ENCODE measurements at regions not wholly inside any gene's neighbourhood (a gene's known extent, or its start where the extent isn't known, plus 50 kb on each side); places are given as distances from the start of the nearest gene placed in this dataset.

DNA sequence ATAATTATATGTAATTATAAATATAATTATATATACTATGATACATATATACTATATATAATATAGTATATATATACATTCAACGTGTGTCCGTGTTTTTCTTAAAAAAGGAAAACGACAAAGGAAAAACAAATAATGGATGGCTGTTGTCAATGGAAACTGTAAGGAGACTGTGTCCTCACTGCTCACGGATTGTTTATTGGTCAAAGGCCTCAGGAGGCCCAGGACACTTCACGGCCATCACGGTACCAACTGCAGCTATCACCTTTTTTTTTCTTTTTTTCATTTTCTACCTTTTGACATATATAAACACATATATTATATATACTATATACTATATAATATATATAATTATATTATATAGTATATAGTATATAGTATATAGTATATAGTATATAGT, 113.4 kb downstream of the SPTSSA start:
- no peak for DNase-seq

DNA sequence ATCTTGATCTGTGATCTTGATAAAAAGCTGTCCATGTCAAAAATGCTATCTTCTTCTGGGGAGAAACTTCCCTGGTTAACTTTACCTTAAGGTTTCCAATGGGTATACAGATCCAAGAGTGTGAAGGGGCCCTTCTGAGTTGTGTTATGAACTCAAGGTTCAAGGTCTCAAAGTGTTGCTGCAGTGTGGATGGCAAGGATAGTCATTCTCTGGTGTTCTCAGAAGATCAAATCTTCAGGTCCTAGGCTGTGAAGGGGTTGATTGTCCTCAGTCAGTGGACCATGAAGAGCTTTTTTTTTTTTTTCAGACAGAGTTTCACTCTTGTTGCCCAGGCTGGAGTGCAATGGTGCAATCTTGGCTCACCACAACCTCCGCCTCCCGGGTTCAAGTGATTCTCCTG, 114.4 kb downstream of the SPTSSA start:
- no peak for DNase-seq

DNA sequence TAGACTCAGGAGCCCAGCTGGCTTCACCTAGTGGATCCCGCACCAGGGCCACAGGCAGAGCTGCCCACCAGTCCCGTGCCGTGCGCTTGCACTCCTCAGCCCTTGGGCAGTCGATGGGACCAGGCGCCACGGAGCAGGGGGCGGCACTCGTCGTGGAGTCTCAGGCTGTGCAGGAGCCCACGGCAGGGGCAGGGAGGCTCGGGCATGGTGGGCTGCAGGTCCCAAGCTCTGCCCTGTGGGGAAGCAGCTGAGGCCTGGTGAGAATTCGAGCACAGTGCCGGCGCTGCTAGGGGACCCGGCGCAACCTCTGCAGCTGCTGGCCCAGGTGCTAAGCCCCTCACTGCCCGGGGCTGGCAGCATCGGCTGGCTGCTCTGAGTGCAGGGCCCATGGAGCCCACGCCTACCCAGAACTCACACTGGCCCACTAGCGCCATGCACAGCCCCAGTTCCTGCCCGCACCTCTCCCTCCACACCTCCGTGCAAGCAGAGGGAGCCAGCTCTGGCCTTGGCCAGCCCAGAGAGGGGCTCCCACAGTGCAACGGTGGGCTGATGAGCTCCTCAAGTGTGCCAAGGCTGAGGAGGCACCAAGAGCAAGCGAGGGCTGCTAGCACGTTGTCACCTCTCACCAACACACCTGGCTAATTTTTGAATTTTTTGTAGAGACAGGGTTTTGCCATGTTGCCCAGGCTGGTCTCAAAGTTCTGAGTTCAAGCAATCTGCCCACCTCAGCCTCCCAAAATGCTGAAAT, 116.1 kb downstream of the SPTSSA start:
- no peak for DNase-seq

DNA sequence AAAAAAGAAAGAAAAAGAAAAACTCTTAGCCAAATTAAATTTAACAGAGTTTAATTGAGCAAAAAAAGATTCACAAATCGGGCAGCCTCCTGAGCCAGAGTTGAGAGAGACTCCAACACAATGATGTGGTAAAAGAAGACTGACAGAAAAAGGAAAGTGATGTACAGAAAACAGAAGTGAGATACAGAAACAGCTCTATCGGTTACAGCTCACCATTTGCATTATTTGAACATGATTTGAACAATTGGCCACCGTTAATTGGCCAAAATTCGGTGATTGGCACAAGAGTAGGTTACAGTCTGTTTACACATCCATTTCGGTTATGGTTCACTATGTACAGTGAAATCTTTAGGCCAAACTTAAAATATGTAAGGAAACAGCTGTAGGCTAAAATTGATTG, 117.7 kb downstream of the SPTSSA start:
- no peak for DNase-seq

DNA sequence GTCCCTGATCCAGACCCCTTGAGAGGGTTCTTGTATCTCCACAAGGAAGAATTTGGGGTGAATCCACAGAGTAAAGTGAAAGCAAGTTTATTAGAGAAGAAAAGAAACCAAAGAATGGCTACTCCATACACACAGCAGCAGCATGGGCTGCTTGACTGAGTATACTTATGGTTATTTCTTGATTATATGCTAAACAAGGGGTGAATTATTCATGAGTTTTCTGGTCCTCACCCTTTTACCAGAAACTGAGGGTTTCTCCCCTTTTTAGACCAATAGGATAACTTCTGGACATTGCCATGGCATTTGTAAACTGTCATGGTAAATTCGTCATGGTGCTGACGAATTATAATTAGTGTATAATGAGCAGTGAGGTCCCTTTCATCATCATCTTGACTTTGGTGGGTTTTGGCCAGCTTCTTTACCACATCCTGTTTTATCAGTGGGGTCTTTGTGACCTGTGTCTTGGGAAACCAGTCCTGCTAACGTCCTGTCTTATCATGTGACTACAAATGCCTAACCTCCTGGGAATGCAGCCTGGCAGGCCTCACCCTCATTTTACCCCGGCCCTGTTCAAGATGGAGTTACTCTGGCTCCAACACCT, 121.9 kb downstream of the SPTSSA start:
- DNase-seq = no peak

DNA sequence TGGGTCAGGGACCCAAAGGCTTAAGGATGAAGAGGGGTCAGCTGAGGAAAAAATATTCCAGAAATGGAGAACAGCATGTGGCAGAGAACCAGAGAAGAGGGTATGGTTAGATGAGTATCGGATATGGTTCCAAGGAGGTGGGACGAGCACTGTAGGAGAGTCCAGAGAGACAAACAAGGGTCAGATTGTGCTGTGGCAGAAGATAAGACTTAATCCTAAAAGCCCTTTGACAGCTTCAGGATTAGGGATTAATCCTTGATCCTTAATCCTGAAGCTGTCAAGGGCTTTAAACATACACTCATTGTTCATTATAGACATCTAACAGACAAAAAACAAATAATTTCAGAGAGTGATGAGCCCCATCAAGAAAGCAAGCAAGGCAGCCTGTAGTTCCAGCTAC, 124.0 kb downstream of the SPTSSA start:
- DNase-seq = no peak

DNA sequence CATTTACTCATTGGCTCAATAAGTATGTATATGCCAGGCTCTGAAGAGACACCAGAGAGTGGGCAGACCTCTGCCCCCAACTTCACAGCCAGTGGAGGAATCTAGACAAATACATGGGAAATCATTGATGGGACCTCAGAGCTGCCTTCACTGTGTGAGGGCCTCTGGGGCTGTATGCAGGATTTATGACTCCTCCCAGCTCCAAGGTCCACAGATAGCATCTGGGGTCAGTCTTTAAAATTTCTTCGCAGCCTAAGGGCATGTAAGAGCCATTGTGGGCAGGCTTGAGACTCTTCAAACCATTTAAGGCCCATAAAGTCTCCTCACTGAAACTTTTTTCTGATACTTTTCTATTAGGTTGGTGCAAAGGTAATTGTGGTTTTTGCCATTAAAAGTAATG, 125.5 kb downstream of the SPTSSA start:
- no peak for DNase-seq

DNA sequence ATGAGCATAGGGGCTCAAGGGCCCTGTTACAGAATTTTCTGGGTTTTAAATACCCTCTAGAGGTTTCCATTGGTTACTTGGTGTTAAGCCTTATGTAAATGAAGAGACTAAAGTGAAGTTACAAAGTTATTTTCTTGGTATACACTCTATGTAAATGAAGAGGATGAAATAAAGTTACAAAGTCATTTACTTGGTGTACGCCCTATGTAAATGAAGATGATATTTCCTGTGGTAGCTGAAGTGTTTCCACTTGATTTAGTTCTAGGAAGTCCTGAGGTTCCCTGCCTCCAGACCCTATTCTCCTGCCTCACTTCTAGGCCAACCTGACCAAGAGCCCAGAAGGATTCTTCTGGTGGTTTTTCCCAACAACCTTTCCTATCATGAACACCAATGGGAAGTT, 126.1 kb downstream of the SPTSSA start:
- no peak for DNase-seq

DNA sequence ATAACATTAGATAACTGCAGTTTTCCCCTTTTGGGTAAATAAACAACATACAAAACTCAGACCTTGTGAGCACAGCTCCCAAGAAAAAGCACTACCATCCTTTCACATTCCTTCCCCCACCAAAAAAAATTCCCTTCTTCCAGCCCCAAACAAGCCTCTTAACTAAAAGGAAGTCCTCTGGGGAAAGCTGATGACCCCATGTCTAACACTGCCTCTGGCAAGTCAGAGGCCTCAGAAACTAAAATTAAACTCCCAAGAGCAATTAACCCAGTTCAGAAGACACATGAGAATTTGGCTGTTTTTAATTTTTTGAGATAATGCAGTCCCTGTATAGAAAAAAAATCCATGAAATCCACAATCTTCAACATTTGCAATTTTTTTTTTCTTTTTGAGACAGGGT, 127.7 kb downstream of the SPTSSA start:
- DNase-seq = no peak

DNA sequence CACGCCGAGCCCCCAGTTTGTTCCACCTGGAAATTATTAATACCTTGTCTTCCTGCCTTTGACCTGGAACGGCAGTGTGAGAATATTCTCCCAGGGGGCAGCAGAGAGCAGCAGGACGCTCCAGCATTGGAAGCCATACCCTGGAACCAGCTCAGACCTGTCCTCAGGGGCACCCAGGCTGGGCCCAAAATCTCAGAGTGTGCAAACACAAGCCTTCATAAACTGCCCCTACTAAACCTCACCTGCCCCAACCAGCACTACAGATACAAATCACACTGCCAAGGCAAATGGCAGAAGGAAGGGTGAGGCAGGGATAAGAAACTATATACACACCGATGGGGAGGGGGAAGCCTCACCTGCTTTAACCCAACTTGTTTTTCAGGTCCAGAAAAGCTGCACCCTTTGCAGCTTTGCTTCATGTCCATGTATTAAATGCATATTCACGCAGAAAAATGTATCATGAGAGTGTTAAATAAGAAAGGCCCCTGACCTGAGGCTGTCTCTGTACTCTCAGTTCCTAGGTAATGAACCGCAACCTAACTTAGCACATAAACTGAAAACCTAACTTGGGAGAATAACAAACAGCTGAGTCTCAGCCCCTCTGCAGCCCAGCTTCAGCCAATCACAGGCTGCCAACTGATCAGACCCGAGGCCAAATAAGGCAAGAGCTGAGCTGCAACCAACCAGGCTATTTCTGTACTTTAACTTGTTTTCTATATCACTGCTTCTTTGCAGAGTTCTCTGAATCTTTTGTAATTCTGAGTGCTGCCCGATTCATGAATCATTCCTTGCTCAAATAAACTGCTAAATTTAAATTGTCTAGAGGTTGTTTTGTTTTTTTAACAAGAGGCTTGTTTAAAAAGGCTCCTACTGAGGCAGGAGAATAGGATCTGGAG, 130.1 kb downstream of the SPTSSA start:
- peak; percentile 73 for DNase-seq

DNA sequence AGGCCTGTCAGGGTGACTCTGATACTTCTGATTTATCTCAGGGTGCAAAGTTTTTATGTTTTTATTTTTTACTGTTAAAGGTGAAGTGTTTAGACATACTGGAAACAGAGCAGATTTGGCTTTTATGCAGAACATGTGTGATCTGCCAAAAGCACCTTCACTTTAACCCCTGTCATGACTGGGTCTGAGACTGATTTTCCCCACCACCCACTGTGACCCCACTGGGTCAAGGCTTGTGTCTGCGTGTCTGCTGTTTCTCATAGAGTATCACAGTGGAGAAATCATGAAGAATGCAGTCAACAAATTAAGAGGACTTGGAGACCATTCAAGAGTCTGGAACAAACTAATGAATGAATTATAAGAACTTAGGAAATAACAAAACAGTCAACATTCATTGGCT, 131.2 kb downstream of the SPTSSA start:
- no peak for DNase-seq

DNA sequence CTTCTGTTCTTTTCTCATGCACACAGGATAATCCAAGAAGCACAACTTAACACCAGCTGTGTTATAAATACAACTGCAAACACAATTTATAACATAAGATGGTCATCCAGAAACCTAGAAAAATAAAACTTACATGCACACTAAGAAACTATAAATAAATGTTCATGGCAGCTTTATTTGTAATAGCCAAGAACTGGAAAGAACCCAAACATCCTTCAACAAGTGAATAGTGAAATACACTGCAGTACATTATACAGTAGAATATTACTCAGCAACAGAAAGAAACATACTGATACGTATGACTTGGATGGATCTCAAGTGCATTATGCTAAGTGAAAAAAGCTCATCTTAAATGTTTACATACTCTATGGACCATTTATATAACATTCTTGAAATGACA, 132.7 kb downstream of the SPTSSA start:
- DNase-seq = no peak

DNA sequence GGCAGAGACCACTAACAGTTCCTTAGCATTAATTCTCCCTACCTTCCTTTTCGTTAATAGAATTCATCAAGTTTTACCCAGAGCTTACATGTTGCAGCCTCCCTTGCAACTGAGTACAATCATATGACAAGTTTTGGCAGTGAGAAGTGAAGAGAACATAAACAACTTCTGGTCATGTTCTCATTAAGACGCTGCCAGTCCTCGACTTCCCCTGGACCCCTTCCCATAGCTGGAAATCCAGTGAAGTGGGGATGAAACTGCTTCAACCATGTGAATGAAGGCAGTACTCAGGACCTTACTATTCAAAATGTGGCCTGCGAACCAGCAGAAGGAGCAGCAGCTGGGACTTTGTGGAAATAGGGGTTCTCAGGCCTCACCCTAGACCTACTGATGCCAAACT, 133.9 kb downstream of the SPTSSA start:
- no peak for DNase-seq

DNA sequence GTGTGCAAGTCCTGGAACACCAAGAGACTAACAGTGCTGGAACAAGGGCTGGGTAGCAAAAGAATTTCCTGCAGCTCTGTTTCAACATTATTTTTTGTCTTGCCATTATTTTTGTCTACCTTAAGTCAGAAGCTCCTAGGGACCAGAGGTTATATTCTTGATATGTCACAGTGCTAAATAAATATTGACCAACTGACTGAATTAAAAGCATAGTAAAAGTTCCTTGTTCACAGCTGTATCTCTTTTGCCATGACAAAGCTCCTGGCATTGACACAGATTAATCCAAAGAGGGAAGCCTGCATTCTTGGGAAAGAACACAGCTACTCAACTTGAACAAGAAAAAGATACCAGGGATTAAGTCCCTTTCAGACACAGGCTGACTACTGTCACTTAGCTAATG, 136.5 kb downstream of the SPTSSA start:
- no peak for DNase-seq

DNA sequence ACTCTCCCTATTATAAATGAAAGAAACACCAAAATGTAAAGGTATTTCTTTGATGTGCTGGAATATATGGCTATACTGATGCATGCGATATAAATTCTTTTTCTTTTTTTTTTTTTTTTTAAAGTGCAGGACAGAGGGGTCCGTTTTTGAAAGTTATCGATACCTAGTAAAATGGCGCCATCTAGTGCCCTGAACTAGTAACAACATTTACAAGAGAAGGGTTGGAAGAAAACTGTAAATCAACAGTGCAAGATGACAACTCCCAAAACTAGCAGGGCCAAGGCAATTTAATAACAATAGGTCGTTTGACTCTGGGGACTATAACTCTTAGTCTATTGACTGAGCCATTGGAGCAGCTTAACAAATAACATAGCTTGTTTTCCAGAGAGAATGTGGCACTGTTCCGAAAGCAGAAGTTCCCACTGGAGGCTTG, 137.7 kb downstream of the SPTSSA start:
- peak; percentile 62 for DNase-seq

DNA sequence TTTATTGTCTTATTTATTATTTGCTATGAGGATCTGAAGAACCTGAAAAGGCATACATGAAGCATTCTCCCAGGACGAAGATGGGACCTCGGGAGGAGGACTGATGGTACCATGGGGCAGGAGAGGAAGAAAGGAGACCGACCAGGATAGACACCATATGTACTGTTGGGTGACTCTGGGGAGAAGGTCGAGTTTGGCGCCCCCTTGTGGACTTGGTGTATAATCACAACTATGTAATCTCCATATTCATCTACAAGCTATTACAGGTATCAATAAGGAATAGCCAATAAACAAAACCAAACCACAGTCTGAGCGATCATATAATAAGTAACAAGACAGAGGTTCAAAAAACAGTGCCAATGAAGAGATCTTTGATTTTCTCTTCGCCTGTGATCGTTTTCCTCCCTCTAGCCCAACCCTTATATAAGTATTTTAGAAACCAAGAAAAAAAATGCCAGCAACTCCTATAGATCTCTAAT, 139.1 kb downstream of the SPTSSA start:
- peak; percentile 84 for DNase-seq

DNA sequence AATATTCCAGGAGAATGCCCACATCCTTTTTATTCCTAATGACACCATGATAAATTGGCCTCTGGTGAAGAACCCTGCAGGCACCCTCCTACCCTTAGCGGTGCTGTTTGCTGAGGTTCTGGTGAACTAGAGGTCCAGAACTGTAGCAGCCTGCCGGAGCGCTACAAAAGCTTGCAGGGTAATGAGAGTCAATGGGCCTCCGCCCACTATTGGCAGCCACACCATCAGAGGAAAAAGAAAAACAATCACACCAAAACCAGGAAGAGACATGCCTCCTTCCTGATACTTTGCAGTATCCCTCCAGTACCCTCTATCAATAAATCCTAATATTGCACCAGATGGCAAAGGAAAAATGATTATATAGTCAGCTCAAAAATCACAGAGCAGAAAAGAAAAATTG, 142.9 kb downstream of the SPTSSA start:
- DNase-seq = no peak

DNA sequence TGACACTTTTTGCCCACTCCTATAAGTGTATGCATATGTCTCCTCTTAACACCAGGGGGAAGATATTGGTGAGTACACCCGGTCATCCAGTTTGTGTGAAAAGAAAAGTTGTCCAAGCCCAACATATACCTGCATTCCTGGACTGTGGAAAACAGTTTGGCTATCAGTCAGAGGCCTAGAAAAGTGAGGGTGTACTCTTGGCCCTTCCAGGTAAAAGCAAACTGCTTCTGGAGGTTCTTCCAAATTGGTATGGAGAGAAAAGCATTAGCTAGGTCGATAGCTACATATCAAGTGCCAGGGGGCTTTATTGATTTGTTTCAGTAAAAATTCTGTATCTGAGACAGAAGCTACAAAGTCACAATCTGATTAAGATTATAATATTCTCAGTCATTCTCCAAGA, 144.0 kb downstream of the SPTSSA start:
- DNase-seq = no peak

DNA sequence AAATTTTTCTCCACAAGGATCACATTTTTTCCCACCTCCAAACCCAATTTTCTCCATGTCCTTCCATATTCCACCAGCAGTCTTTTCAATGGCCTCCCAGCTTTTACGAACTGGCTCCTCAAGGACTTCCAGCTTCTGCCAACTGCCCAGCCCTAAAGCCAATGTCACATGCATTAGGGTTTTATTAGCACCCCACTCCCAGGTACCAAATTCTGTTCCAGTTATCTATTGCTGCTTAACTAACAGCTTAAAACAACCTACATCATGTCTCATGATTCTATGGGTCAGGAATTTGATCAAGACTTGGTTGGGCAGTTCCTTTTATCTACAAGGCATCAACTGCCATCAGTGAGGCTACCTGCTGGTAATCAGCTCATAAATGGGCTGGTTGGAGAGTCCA, 151.3 kb downstream of the SPTSSA start:
- DNase-seq = no peak

DNA sequence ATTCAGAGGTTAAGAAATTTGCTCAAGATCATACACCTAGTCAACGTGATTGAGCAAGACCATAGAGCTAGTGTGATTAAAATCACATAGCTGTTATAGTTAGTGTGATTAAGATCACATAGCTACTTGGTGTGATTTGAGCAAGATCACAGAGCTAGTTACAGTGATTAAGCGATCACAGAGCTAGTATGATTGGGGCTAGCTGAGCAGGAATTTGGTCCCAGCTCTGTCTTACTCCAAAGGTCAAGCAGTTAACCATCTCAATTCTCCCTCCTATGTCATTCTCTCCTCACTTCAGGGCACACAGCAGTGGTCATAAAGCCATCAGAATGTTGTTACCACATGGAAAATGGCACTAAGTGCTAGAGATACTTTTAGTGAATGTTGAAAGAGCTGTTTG, 158.2 kb downstream of the SPTSSA start:
- DNase-seq = no peak

DNA sequence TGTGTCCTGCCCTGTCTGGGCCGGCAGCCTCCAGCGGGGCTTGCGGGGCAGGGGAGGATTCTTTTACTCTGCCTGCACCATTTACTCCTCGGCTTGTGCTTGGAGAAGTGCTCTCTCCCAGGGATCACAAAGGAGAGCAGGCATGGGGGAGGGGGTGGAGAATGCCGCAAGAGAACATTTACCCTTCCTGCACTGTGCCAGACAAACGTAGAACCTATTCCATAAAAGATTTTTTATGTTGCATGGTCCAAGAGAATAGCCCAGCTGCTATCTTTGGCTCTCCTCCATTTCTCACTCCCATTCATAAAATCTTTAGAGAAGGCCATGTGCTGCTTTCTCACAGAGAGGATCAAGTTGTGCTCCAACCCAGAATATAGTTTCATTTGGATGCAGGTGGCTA, 159.4 kb downstream of the SPTSSA start:
- no peak for DNase-seq

DNA sequence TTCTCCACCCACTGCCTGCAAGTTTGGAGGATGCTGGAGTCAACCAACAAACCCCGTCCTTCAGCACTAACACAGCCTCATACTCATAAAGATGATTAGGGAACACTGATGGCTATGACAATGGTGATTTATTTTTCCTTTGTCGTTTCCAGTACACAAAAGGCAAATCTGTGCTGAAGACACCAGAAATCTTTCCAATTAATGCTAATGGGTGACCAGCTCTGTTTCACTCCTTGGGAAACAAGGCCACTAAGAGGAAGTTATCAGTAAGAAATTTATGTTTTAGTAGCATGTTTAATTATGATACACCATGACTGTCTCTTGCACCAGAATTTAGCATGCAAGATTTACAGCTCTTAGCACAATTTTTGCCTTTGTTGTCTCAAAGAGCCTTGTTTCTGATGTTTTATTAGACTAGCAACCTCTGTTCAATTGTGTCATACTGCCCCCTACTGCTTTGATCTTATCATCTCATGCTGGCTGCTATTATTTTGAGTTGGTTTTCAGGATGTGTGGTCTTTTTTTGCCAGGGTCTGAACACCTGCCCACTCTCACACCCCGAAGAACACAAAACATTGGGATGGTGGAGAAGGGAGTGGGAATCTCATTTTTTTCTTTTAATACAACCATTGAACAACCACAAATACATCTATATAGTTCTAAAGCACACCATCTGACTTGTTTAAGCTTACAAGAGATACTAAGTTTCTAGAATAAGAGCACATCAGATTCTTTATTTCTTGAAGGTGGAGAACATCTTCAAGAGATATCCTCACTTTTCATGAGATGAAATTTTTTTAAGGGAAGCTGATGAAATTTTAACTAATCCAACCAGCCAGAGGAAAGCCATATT, 160.9 kb downstream of the SPTSSA start:
- peak; percentile 74 for DNase-seq

DNA sequence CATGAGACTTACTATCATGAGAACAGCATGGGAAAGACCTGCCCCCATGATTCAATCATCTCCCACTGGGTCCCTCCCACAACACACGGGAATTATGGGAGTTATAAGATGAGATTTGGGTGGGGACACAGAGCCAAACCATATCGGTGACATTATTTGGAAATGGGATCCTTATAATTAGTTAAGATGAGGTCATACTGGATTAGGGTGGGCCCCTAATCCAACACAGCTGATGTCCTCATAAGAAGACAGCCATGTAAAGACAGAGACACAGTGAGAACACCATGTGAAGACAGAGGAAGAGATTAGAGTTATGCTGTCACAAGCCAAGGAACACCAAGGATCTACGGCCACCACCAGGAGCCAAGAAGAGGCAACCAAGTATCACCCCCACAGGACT, 161.7 kb downstream of the SPTSSA start:
- no peak for DNase-seq
